ENCODE measurements at regions not wholly inside any gene's neighbourhood (a gene's known extent, or its start where the extent isn't known, plus 50 kb on each side); places are given as distances from the start of the nearest gene placed in this dataset.
"Not testable (repeated sequence)": the region's sequence is repeated elsewhere in the genome, so short reads cannot be mapped to it uniquely, and the experiment has no call there.

GRCh38 chr10:15440204-15440711 is 69.2 kb upstream of the FAM171A1 start:
- H3K27me3 Mint-ChIP-seq, result peaks cover 16% of the 10 kb centered on the region
- H3K36me3 Mint-ChIP-seq, result no peaks in the 10 kb centered on the region
- no peak overlapping the region for H3K27ac Mint-ChIP-seq
- H3K4me3 Mint-ChIP-seq, result no peak overlapping the region
- peak; percentile 21 for ATAC-seq
- peaks cover 5% of the 10 kb centered on the region for H3K4me1 Mint-ChIP-seq
- no peaks in the 10 kb centered on the region for H3K9me3 Mint-ChIP-seq

DNA sequence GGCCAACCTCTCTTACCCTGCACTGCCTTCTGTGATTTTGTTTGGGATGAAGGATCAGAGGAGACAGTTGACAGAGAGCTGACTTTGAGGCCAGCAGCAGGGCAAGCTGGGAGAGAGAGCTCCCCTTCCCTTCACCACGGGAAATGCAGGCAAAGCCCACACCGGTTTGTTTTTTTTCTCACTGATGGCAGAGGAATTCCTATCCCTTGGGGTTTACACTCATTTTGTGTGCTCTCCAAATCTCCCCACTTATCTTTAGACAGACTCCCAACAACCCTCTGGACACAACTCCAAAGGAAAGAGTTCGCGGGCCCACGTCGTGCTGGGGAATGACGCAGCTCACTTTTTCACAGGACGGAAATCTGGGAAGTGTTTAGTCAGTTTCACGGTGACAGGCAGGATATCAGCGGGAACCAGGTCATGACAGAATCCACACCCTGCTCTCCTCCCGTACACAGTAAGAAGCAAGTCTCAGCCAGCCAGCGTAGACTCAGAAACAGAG is 68.3 kb upstream of the FAM171A1 start:
- Mint-ChIP-seq H3K27ac (no peak overlapping the region), H3K9me3 (no peaks in the 10 kb centered on the region), H3K36me3 (no peaks in the 10 kb centered on the region), H3K4me1 (peaks cover 10% of the 10 kb centered on the region), H3K4me3 (no peak overlapping the region), H3K27me3 (peaks cover 22% of the 10 kb centered on the region)
- ATAC-seq, result no peak

GRCh38 chr10:15436696-15437095 is 65.6 kb upstream of the FAM171A1 start:
- ATAC-seq, result no peak
- Mint-ChIP-seq H3K27me3 (peaks cover 32% of the 10 kb centered on the region), H3K9me3 (no peaks in the 10 kb centered on the region), H3K27ac (no peak overlapping the region), H3K4me3 (no peak overlapping the region), H3K36me3 (no peaks in the 10 kb centered on the region), H3K4me1 (peaks cover 16% of the 10 kb centered on the region)

GRCh38 chr10:15433850-15434537 is 62.9 kb upstream of the FAM171A1 start:
- no peak for ATAC-seq

DNA sequence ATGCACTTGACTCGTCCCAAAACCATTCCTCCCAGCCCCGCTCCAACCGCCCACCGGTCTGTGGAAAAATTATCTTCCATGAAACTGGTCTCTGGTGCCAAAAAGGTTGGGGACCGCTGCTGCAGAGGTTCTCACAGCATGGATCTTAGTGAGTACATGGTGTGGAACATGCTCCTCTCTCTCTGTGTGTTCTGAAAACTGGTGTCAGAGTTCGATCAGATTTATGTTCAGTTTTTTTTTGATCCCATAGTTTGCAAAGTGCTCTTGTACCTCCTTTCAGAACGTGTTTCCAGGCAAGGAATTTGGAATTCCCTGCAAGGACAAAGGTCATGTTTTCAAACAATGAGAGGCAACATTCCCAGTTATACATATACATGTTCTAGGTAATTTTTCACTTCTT is 61.2 kb upstream of the FAM171A1 start:
- Mint-ChIP-seq H3K27me3 (peaks cover 22% of the 10 kb centered on the region), H3K4me1 (peaks cover 11% of the 10 kb centered on the region), H3K27ac (no peak overlapping the region), H3K36me3 (no peaks in the 10 kb centered on the region), H3K4me3 (no peak overlapping the region), H3K9me3 (no peaks in the 10 kb centered on the region)
- no peak for ATAC-seq

More at GRCh38 chr10:15433850-15434537, 62.9 kb upstream of the FAM171A1 start:
- Mint-ChIP-seq H3K27me3 (peaks cover 22% of the 10 kb centered on the region), H3K36me3 (no peaks in the 10 kb centered on the region), H3K4me1 (peaks cover 11% of the 10 kb centered on the region), H3K4me3 (peak overlapping the region; percentile 82), H3K27ac (peak overlapping the region; percentile 60), H3K9me3 (no peaks in the 10 kb centered on the region)

GRCh38 chr10:15430969-15431771 is 60.1 kb upstream of the FAM171A1 start:
- H3K27me3 Mint-ChIP-seq, result peaks cover 22% of the 10 kb centered on the region
- no peak overlapping the region for H3K27ac Mint-ChIP-seq
- no peaks in the 10 kb centered on the region for H3K36me3 Mint-ChIP-seq
- peaks cover 11% of the 10 kb centered on the region for H3K4me1 Mint-ChIP-seq
- no peaks in the 10 kb centered on the region for H3K9me3 Mint-ChIP-seq
- no peak overlapping the region for H3K4me3 Mint-ChIP-seq
- ATAC-seq, result peak; percentile 41

- peaks cover 11% of the 10 kb centered on the region for H3K27me3 Mint-ChIP-seq
- H3K4me1 Mint-ChIP-seq, result no peaks in the 10 kb centered on the region
- no peak overlapping the region for H3K4me3 Mint-ChIP-seq
- no peaks in the 10 kb centered on the region for H3K36me3 Mint-ChIP-seq
- no peak for ATAC-seq
- no peaks in the 10 kb centered on the region for H3K9me3 Mint-ChIP-seq
- H3K27ac Mint-ChIP-seq, result no peak overlapping the region
Measured at GRCh38 chr10:15428681-15429080, 57.6 kb upstream of the FAM171A1 start.

DNA sequence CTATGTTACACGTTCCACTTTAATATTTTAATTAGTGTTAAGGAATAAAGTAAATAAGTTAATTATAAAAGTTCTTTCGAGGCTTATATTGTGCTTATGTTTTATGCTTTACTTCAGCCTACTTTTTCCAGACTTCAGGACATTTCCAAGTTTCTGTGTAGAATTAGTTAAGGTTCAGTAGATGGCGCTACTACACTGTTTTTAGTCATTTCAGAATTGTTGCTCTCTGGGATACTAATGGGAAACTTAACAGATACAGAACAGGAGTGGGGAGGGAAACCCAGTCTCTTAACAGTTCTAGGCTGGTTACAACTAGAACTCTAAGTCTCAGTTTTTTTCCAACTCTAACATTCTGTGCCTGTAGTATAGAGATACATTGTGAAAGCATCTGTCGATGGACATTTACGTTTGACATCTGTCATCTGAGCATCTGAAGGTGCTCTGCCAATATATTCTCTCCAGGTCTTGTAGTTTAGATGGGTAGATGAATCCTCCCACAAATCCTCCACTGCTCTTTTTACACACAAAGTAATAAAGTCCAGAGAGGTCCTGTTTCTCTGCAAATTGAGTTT is 56.8 kb upstream of the FAM171A1 start:
- H3K27me3 Mint-ChIP-seq, result peaks cover 19% of the 10 kb centered on the region
- no peaks in the 10 kb centered on the region for H3K36me3 Mint-ChIP-seq
- ATAC-seq, result no peak
- H3K27ac Mint-ChIP-seq, result no peak overlapping the region
- H3K9me3 Mint-ChIP-seq, result no peaks in the 10 kb centered on the region
- no peaks in the 10 kb centered on the region for H3K4me1 Mint-ChIP-seq
- no peak overlapping the region for H3K4me3 Mint-ChIP-seq

- no peak for ATAC-seq
- Mint-ChIP-seq H3K4me3 (no peak overlapping the region), H3K4me1 (no peaks in the 10 kb centered on the region), H3K9me3 (no peaks in the 10 kb centered on the region), H3K27ac (no peak overlapping the region), H3K27me3 (peaks cover 17% of the 10 kb centered on the region), H3K36me3 (no peaks in the 10 kb centered on the region)
Measured at GRCh38 chr10:15426558-15426957, 55.5 kb upstream of the FAM171A1 start.

GRCh38 chr10:15426115-15426514 is 55.0 kb upstream of the FAM171A1 start:
- Mint-ChIP-seq H3K9me3 (no peaks in the 10 kb centered on the region), H3K27me3 (peaks cover 13% of the 10 kb centered on the region), H3K4me1 (no peaks in the 10 kb centered on the region), H3K36me3 (no peaks in the 10 kb centered on the region), H3K4me3 (no peak overlapping the region), H3K27ac (no peak overlapping the region)
- no peak for ATAC-seq

DNA sequence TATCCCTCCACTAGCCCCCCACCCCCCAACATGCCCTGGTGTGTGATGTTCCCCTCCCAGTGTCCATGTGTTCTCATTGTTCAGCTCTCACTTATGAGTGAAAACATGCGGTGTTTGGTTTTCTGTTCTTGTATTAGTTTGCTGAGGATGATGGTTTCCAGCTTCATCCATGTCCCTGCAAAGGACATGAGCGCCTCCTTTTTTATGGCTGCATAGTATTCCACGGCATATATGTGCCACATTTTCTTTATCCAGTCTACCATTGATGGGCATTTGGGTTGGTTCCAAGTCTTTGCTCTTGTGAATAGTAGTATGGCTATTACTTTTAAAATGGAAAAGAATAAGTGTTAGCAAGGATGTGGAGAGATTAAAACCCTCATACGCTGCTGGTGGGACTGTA is 50.8 kb upstream of the FAM171A1 start:
- not testable (repeated sequence) for ATAC-seq, H3K9me3 Mint-ChIP-seq

More for the DNA sequence above, 50.8 kb upstream of the FAM171A1 start:
- H3K4me1 Mint-ChIP-seq, H3K27ac Mint-ChIP-seq, H3K36me3 Mint-ChIP-seq, H3K4me3 Mint-ChIP-seq: not testable (repeated sequence)
- peaks cover 13% of the 10 kb centered on the region for H3K27me3 Mint-ChIP-seq

Data from stimulated activated memory B cell treated with anti-CD40 and anti-IgM and Interleukin-4, amounts not matched to agents 10 μg/mL and 1 μg/mL and 100 μg/mL, for 72 hours (primary cell).